CD8-positive, alpha-beta memory T cell (primary cell): ENCODE measurements at regions not wholly inside any gene's neighbourhood (a gene's known extent, or its start where the extent isn't known, plus 50 kb on each side); places are given as distances from the start of the nearest gene placed in this dataset.

Experiments
- CTCF ChIA-PET: fragments of 350-600 bp; sonication (Branson Sonifier 250); formaldehyde crosslinking; loops from one replicate; lab custom pipeline; 2021; ENCODE audit warnings: antibody characterized with exemption; lab: Charles Lee
- POLR2A ChIA-PET: fragments of 350-600 bp; sonication (Branson Sonifier 250); formaldehyde crosslinking; loops from one replicate; lab custom pipeline; 2021; ENCODE audit warnings: antibody characterized with exemption; lab: Charles Lee
- DNase-seq, 5 donors: peaks; one replicate each; pipeline versions ENCODE4 v3.0.0 to v3.0.0-alpha.2; 2020 to 2022; ENCODE audit warnings: mixed read lengths in 1 of 5
- H3K27ac ChIP-seq: one replicate; pipeline ENCODE4 v1.7.0; 2013; ENCODE audit warnings: low read depth, mild to moderate bottlenecking, low read length, moderate library complexity
- H3K27me3 ChIP-seq: 2 replicates; pipeline ENCODE4 v1.7.0; 2013; ENCODE audit warnings: low read length, mild to moderate bottlenecking; ENCODE audit not compliant: insufficient read depth, poor library complexity, severe bottlenecking
- H3K36me3 ChIP-seq: 2 replicates; pipeline ENCODE4 v1.7.0; 2013; ENCODE audit warnings: mild to moderate bottlenecking, low read length, moderate library complexity; ENCODE audit not compliant: insufficient read depth
- H3K4me1 ChIP-seq: 2 replicates; pipeline ENCODE4 v1.7.0; 2013; ENCODE audit warnings: mild to moderate bottlenecking, low read length, moderate library complexity; ENCODE audit not compliant: insufficient read depth
- H3K4me3 ChIP-seq: 2 replicates; pipeline ENCODE4 v1.7.0; 2013; ENCODE audit warnings: mild to moderate bottlenecking, low read length
- H3K9me3 ChIP-seq: 2 replicates; pipeline ENCODE4 v1.7.0; 2013; ENCODE audit warnings: mild to moderate bottlenecking, low read length
- H3K27ac Mint-ChIP-seq, 8 donors: one replicate each; pipeline ENCODE4 v1.8.0; 2020 to 2021; ENCODE audit warnings: mixed read lengths in 8 of 8, mild to moderate bottlenecking in 6 of 8, inconsistent platforms in 3 of 8, moderate library complexity in 3 of 8
- H3K27me3 Mint-ChIP-seq, 2 donors: one replicate each; pipeline ENCODE4 v1.8.0; 2020 to 2021; ENCODE audit warnings: mixed read lengths in 2 of 2, mild to moderate bottlenecking in 1 of 2, moderate library complexity in 1 of 2
- H3K36me3 Mint-ChIP-seq, 3 donors: one replicate each; pipeline ENCODE4 v1.8.0; 2020 to 2021; ENCODE audit warnings: mixed read lengths in 3 of 3, inconsistent platforms in 1 of 3, mild to moderate bottlenecking in 1 of 3
- H3K4me1 Mint-ChIP-seq, 3 donors: one replicate each; pipeline ENCODE4 v1.8.0; 2020 to 2021; ENCODE audit warnings: mixed read lengths in 3 of 3, inconsistent platforms in 1 of 3, mild to moderate bottlenecking in 1 of 3
- H3K4me3 Mint-ChIP-seq, 7 donors: one replicate each; pipeline ENCODE4 v1.8.0; 2020 to 2021; ENCODE audit warnings: mixed read lengths in 7 of 7, mild to moderate bottlenecking in 6 of 7, moderate library complexity in 4 of 7, inconsistent platforms in 2 of 7
- H3K9me3 Mint-ChIP-seq, 5 donors: one replicate each; pipeline ENCODE4 v1.8.0; 2020 to 2022; ENCODE audit warnings: mixed read lengths in 5 of 5, mild to moderate bottlenecking in 3 of 5, moderate library complexity in 2 of 5, inconsistent platforms in 1 of 5

DNA sequence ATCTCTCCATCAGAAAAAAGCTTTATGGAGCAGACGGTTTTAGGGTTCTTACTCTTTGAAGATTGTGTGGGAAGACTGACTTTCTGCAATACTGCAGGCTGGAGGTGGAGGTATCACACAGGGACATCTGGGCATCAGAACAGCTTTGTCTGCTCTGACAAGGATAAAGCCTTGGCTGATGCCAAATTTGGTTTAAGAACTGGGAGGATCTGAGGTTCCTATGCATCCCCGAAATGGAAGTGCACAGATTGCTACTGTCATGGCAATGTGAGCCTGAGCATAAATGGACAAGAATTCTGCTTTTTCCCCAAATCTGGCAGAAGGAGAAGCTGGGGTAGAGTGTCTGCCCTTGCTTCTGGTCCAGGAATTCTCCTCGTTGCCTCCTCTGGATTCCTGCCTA is 424.3 kb downstream of the SLC4A3 start:
- Mint-ChIP-seq H3K4me3 (no peak overlapping the region), H3K9me3 (peaks cover 0 to 12% (median 2%) of the 10 kb centered on the region in 5 donors), H3K27ac (no peak overlapping the region), H3K36me3 (no peaks in the 10 kb centered on the region), H3K27me3 (peaks cover 0 to 4% of the 10 kb centered on the region in 2 donors), H3K4me1 (no peaks in the 10 kb centered on the region)
- H3K27me3 ChIP-seq = no peaks in the 10 kb centered on the region
- H3K27ac ChIP-seq = no peak overlapping the region
- ChIA-PET POLR2A (no interaction called here), CTCF (no interaction called here)
- no peaks in the 10 kb centered on the region for H3K9me3 ChIP-seq
- H3K36me3 ChIP-seq = no peaks in the 10 kb centered on the region
- no peak overlapping the region for H3K4me3 ChIP-seq
- H3K4me1 ChIP-seq = no peaks in the 10 kb centered on the region
- DNase-seq = no peak

DNA sequence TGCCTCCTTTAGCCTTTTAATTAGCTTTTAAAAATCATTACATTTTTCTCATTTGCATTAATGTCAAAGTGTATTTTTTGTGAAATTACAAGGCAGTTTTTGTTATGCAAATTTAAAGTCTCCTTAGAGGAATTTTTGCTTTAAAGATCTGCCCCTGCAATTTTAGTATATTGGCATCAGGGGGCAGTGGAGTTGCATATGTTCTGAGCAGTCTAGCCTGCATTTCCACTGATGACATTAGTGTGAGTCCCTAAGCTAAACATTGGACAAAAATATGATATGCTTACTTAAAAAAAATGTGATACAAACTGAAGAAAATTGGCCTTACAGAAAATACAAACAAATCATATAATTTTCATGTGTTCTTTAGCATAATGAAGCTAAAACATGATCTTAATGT is 426.5 kb downstream of the SLC4A3 start:
- H3K4me1 ChIP-seq = no peaks in the 10 kb centered on the region
- DNase-seq = no peak
- Mint-ChIP-seq H3K9me3 (peaks cover 0 to 12% (median 2%) of the 10 kb centered on the region in 5 donors), H3K4me1 (no peaks in the 10 kb centered on the region), H3K36me3 (no peaks in the 10 kb centered on the region), H3K27me3 (peaks cover 0 to 5% of the 10 kb centered on the region in 2 donors), H3K4me3 (no peak overlapping the region), H3K27ac (no peak overlapping the region)
- ChIA-PET POLR2A (no interaction called here), CTCF (no interaction called here)
- no peaks in the 10 kb centered on the region for H3K36me3 ChIP-seq
- no peaks in the 10 kb centered on the region for H3K27me3 ChIP-seq
- H3K27ac ChIP-seq = no peak overlapping the region
- H3K4me3 ChIP-seq = no peak overlapping the region
- no peaks in the 10 kb centered on the region for H3K9me3 ChIP-seq

DNA sequence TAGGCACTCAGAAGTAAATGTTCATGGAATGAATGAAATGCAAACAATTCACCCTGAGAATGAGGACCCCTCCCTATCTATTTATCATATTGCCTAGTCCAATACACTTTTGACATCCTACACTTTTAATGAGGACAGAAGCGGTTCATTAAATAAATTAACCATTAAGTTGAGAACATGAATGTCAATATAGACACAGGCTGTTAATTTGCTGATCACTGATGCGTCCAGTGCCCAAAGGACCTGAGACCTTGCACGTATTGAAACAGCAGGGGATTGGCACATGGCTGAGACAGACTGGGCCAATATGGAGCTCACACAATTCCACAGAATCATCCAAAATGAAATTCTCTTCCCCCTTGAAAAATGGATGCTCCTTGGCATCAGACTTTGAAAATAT is 430.0 kb downstream of the SLC4A3 start:
- Mint-ChIP-seq H3K27ac (no peak overlapping the region), H3K9me3 (peaks cover 0 to 9% (median 2%) of the 10 kb centered on the region in 5 donors), H3K27me3 (peaks cover 4 to 14% of the 10 kb centered on the region in 2 donors), H3K36me3 (no peaks in the 10 kb centered on the region), H3K4me1 (no peaks in the 10 kb centered on the region), H3K4me3 (no peak overlapping the region)
- ChIA-PET CTCF (no interaction called here), POLR2A (no interaction called here)
- no peaks in the 10 kb centered on the region for H3K27me3 ChIP-seq
- no peak overlapping the region for H3K27ac ChIP-seq
- no peaks in the 10 kb centered on the region for H3K4me1 ChIP-seq
- H3K36me3 ChIP-seq = no peaks in the 10 kb centered on the region
- no peaks in the 10 kb centered on the region for H3K9me3 ChIP-seq
- no peak overlapping the region for H3K4me3 ChIP-seq
- DNase-seq = no peak

DNA sequence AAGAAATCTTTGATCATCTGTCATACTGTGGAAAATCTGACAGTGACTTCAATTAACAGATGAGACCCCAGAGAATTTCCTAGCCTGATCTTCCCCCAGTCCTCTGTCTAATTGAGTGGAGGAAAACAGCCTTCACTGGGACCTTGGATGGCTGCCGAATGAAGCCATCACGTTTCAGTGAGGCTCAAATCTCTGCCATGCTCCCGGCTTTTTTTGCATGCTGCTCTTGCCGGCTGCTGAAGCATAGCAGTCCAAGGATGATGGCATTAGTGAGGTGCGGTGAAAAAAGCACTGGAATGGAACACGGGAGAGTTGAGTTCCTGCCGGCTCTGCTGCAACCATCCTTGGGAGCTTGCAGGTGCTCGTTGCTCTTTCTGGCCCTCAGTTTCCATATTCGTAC is 430.5 kb downstream of the SLC4A3 start:
- no peaks in the 10 kb centered on the region for H3K36me3 ChIP-seq
- H3K4me3 ChIP-seq = no peak overlapping the region
- Mint-ChIP-seq H3K9me3 (peaks cover 0 to 7% (median 2%) of the 10 kb centered on the region in 5 donors), H3K4me1 (no peaks in the 10 kb centered on the region), H3K36me3 (no peaks in the 10 kb centered on the region), H3K4me3 (no peak overlapping the region), H3K27me3 (peaks cover 4 to 14% of the 10 kb centered on the region in 2 donors), H3K27ac (no peak overlapping the region)
- no peaks in the 10 kb centered on the region for H3K4me1 ChIP-seq
- H3K27me3 ChIP-seq = no peaks in the 10 kb centered on the region
- DNase-seq = no peak
- CTCF ChIA-PET = no interaction called here
- no peak overlapping the region for H3K27ac ChIP-seq
- POLR2A ChIA-PET = no interaction called here
- no peaks in the 10 kb centered on the region for H3K9me3 ChIP-seq

DNA sequence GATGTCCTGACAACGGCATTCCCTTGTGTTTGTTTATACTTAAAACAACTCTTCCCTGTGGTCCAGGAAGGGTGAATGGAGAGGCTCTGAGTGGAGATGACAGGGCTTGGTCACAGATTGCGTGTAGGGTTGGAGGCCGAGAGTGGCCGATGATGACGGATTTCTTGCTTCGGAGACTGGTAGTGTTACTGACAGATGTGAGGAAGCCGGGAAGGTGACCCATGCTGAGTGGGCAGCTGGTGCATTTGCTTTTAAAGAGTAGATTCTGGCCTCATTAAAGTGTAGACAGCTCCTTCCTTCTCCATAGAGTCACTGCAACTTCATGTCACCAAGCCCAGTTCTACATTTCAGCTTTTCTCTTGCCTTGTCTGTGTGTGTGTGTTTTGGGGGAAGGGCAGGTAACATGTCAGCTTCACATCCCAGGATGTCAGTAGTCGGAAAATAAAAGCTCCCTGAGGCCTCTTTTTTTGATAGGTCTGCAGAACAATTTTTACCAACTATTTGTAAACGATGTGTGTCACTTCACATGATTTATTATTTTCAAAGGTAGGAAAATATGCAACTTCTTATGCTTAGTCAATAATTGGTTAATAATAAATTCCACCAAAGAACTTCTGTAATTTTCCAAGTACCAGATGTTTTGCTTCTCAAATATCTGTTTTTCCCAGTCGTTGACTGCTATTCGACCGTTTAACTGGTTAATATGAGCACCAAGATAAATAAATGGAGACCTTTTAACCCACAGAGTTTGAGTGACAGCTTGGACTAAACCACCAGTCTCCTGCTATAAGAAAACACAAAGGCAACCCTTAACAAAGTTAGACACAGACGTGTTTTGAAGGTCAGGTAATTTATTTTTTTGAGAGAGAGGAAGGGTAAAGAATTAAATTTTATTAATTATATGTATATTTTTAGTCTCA is 436.9 kb downstream of the SLC4A3 start:
- POLR2A ChIA-PET = no interaction called here
- no peak for DNase-seq
- H3K9me3 Mint-ChIP-seq = no peaks in the 10 kb centered on the region
- Histone ChIP-seq H3K9me3 (no peaks in the 10 kb centered on the region), H3K27ac (no peak overlapping the region), H3K4me1 (no peaks in the 10 kb centered on the region), H3K27me3 (no peaks in the 10 kb centered on the region), H3K4me3 (no peak overlapping the region), H3K36me3 (no peaks in the 10 kb centered on the region)
- no peak overlapping the region for H3K27ac Mint-ChIP-seq
- no peaks in the 10 kb centered on the region for H3K36me3 Mint-ChIP-seq
- CTCF ChIA-PET = no interaction called here
- H3K4me1 Mint-ChIP-seq = no peaks in the 10 kb centered on the region
- H3K4me3 Mint-ChIP-seq = no peak overlapping the region
- peaks cover 4% of the 10 kb centered on the region in 2 donors for H3K27me3 Mint-ChIP-seq

DNA sequence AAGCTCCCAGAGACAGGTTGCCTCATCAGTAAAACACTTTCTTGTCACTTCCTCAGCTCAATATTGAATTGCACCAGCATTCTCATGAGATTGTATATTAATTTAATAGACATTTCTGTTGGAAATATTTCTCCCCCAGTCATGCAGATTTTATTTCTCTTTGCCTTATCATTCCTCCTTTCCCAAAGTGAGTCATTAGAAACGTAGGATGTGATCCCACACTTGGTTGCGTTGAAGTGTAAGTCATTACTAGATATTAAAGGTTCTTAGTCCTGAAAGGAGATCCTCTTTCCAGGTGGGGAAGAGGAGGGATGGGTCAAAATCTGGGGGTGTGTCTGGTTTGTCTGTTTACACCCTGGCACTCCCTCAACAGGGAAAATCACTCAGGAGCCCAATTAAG is 438.2 kb downstream of the SLC4A3 start:
- H3K9me3 ChIP-seq = no peaks in the 10 kb centered on the region
- Mint-ChIP-seq H3K36me3 (no peaks in the 10 kb centered on the region), H3K9me3 (peaks cover 0 to 3% (median 0%) of the 10 kb centered on the region in 5 donors), H3K4me3 (no peak overlapping the region), H3K27me3 (peaks cover 0 to 2% of the 10 kb centered on the region in 2 donors), H3K27ac (no peak overlapping the region), H3K4me1 (no peaks in the 10 kb centered on the region)
- POLR2A ChIA-PET = no interaction called here
- H3K4me3 ChIP-seq = no peak overlapping the region
- H3K27ac ChIP-seq = no peak overlapping the region
- H3K27me3 ChIP-seq = no peaks in the 10 kb centered on the region
- H3K4me1 ChIP-seq = no peaks in the 10 kb centered on the region
- CTCF ChIA-PET = no interaction called here
- H3K36me3 ChIP-seq = no peaks in the 10 kb centered on the region
- DNase-seq = no peak

DNA sequence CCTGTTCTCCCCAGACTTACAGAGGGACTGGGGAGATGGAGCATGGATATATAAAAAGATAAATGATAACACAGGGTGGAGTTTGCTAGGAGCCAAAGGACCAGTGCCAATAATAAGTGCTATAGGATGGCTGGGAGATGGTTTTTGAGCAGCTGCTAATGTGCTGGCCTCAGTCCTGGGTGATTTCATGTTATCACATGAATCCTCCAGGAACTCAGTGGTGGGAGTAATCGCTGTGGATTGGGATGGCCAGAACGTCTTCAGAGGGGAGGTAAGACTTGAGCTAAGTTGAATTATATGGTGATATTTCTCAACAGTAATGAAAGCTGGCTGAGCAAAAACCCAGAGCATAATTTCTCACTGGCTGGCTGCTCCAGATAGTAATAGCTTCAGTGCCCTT is 441.4 kb downstream of the SLC4A3 start:
- Histone ChIP-seq H3K27ac (no peak overlapping the region), H3K27me3 (no peaks in the 10 kb centered on the region), H3K36me3 (no peaks in the 10 kb centered on the region), H3K4me1 (no peaks in the 10 kb centered on the region), H3K4me3 (no peak overlapping the region), H3K9me3 (no peaks in the 10 kb centered on the region)
- H3K4me1 Mint-ChIP-seq = no peaks in the 10 kb centered on the region
- no peaks in the 10 kb centered on the region for H3K36me3 Mint-ChIP-seq
- H3K4me3 Mint-ChIP-seq = no peak overlapping the region
- H3K27me3 Mint-ChIP-seq = peaks cover 0 to 7% of the 10 kb centered on the region in 2 donors
- ChIA-PET POLR2A (no interaction called here), CTCF (no interaction called here)
- no peak for DNase-seq
- no peak overlapping the region for H3K27ac Mint-ChIP-seq
- peaks cover 0 to 5% (median 0%) of the 10 kb centered on the region in 5 donors for H3K9me3 Mint-ChIP-seq

DNA sequence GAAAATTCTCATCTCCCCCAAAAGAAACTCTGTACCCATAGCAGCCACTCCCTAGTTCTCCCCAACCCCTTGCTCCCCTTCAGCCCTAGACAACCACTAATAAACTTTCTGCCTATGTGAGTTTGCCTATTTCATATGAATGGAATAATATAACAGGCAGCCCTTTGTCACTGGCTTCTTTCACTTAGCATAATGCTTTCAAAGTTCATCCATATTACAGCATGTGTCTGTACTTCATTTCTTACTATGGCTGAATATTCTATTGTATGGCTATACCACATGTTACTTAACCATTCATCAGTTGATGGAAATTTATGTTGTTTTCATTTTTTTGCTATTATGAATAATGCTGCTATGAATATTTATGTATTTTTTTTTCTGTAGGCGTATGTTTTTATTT is 442.9 kb downstream of the SLC4A3 start:
- H3K36me3 ChIP-seq = no peaks in the 10 kb centered on the region
- Mint-ChIP-seq H3K36me3 (no peaks in the 10 kb centered on the region), H3K9me3 (peaks cover 0 to 5% (median 0%) of the 10 kb centered on the region in 5 donors), H3K4me1 (no peaks in the 10 kb centered on the region), H3K27me3 (peaks cover 0 to 7% of the 10 kb centered on the region in 2 donors), H3K27ac (no peak overlapping the region), H3K4me3 (no peak overlapping the region)
- ChIA-PET POLR2A (no interaction called here), CTCF (no interaction called here)
- no peak for DNase-seq
- no peaks in the 10 kb centered on the region for H3K9me3 ChIP-seq
- H3K27ac ChIP-seq = no peak overlapping the region
- no peaks in the 10 kb centered on the region for H3K4me1 ChIP-seq
- H3K27me3 ChIP-seq = no peaks in the 10 kb centered on the region
- no peak overlapping the region for H3K4me3 ChIP-seq
